ENCODE measurements at regions not wholly inside any gene's neighbourhood (a gene's known extent, or its start where the extent isn't known, plus 50 kb on each side); places are given as distances from the start of the nearest gene placed in this dataset.

GRCh38 chr20:12019715-12020114 lies 102.0 kb downstream of the BTBD3 start:
- H3K4me3 ChIP-seq (ENCODE audit: low read depth, low read length): no peak overlapping the region
- no peak for DNase-seq (ENCODE audit: low read depth)

- no peak overlapping the region for H3K4me3 ChIP-seq (ENCODE audit: low read depth, low read length)
- DNase-seq (ENCODE audit: low read depth): no peak
Observed at GRCh38 chr20:12020846-12021245, 103.2 kb downstream of the BTBD3 start.

GRCh38 chr20:12022126-12022525 lies 104.4 kb downstream of the BTBD3 start:
- H3K4me3 ChIP-seq (ENCODE audit: low read depth, low read length): no peak overlapping the region
- DNase-seq (ENCODE audit: low read depth): no peak

- DNase-seq (ENCODE audit: low read depth): no peak
- H3K4me3 ChIP-seq (ENCODE audit: low read depth, low read length): no peak overlapping the region
Observed at GRCh38 chr20:12023194-12023795, 105.6 kb downstream of the BTBD3 start.

DNA sequence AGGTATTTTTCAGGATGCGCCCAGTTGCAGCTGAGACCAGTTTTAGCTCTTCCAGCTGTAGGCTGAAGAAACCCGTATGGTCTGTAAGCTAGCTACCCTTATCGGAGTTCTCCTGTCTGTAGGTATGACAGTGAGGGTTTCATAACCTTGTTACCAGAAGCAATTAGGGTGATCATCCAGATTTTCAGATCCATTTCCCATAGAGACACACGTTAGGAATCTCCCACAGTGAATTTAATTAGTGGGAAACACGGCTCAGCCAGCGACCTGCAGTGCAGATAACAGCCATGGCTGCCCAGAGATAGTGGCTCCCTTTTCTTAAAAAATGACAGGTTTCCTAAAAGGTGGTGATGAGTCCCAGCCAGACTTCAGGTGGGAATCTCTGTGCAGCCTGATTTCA lies 111.1 kb downstream of the BTBD3 start:
- H3K4me3 ChIP-seq (ENCODE audit: low read depth, low read length): no peak overlapping the region
- DNase-seq (ENCODE audit: low read depth): no peak

DNA sequence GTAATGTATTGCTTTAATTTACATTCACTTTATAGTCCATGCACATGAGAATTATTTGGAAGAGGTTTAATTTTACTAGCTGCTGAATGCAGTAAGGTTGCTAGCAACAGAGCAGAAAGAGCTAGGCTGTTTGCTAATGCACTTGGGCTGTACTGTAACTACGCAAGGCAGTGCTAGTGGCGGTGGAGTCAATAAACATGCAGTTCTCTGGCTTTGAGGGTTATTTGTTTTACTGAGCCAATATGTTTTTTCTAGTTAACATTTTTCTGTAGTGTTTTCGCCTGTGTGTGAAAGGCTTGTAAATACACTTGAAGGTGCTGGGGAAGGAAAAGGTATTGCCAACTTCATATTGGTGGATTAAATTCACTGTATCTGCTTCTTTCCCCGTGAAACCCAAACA lies 112.8 kb downstream of the BTBD3 start:
- no peak overlapping the region for H3K4me3 ChIP-seq (ENCODE audit: low read depth, low read length)
- DNase-seq (ENCODE audit: low read depth): no peak

DNA sequence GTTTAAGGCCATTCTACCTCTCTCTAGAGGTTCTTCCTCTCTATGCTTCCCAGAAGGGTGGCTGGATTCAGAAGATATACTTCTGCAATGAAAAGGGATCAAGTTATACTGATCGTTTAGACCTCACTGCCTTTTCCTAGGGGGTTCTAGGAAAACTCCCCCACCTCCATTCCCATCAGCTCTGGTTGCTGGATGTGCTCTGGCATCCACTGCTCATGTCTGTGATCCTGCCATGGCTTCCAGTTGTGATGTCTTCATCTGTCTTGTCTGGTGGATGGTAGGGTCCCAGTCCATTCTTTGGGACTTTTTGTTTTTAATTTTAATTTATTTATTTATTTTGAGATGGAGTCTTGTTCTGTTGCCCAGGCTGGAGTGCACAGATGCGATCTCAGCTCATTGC lies 118.4 kb downstream of the BTBD3 start:
- no peak for DNase-seq (ENCODE audit: low read depth)
- no peak overlapping the region for H3K4me3 ChIP-seq (ENCODE audit: low read depth, low read length)

- H3K4me3 ChIP-seq (ENCODE audit: low read depth, low read length): no peak overlapping the region
- no peak for DNase-seq (ENCODE audit: low read depth)
Observed at GRCh38 chr20:12037521-12037920, 119.8 kb downstream of the BTBD3 start.

GRCh38 chr20:12040261-12040660 lies 122.6 kb downstream of the BTBD3 start:
- H3K4me3 ChIP-seq (ENCODE audit: low read depth, low read length): no peak overlapping the region
- no peak for DNase-seq (ENCODE audit: low read depth)

DNA sequence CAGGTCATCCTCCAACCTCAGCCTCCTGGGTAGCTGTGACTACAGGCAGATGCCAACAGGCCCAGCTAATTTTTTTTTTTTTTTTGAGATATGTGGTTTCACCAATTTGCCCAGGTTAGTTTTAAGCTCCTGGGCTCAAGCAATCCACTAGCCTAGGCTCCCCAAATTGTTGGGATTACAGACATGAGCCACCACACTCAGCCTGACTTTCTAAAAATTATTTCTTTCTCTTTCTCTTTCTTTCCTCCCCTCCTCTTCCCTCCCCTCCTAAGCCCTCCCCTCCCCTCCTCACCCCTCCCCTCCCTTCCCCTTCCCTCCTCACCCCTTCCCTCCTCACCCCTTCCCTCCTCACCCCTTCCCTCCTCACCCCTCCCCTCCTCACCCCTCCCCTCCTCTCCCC lies 127.3 kb downstream of the BTBD3 start:
- H3K4me3 ChIP-seq (ENCODE audit: low read depth, low read length): no peak overlapping the region
- DNase-seq (ENCODE audit: low read depth): no peak

DNA sequence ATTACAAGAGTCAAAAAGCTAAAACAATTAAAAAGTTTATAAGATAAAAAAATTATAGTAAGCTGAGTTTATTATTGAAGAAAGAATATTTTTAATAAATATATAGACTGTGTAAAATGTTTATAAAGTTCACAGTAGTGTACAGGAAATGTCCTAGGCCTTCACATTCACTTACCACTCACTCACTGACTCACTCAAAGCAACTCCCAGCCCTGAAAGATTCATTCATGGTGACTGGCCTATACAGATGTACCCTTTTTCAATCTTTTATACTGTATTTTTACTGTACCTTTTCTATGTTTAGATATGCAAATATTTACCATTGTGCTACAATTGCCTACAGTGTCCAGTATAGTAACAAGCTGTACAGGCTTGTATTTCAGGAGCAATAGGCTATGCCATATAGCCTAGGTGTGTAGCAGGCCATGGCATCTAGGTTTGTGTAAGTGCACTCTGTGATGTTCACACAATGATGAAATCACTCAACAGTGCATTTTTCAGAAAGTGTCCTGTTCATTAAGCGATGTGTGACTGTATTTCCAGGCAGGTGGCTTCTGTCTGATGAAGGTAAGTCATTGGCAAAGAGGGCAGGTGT lies 130.2 kb downstream of the BTBD3 start:
- DNase-seq (ENCODE audit: low read depth): peak; percentile 15
- no peak overlapping the region for H3K4me3 ChIP-seq (ENCODE audit: low read depth, low read length)

DNA sequence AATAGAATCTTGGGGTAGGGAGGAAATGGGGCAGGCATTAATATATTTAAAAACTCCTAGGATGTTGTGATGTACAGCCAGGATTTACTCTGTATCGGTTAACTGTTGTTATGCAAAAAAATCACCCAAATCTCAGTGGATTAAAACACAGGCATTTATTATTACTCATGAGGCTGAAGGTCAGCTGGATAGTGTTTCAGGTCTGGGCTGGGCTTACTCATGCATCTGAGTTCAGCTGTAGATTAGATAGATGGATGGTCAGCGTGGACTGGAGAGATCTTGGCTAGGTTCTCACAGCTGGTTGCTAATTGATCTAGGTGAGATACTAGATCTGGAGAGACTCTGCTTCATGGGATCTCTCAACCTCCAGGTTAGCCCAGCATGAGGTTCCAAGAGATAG lies 131.4 kb downstream of the BTBD3 start:
- H3K4me3 ChIP-seq (ENCODE audit: low read depth, low read length): no peak overlapping the region
- DNase-seq (ENCODE audit: low read depth): peak; percentile 25

- peak; percentile 43 for DNase-seq (ENCODE audit: low read depth)
- H3K4me3 ChIP-seq (ENCODE audit: low read depth, low read length): no peak overlapping the region
Observed at GRCh38 chr20:12051206-12052163, 133.8 kb downstream of the BTBD3 start.

- H3K4me3 ChIP-seq (ENCODE audit: low read depth, low read length): no peak overlapping the region
- DNase-seq (ENCODE audit: low read depth): no peak
Observed at GRCh38 chr20:12053353-12053752, 135.7 kb downstream of the BTBD3 start.

- H3K4me3 ChIP-seq (ENCODE audit: low read depth, low read length): no peak overlapping the region
- DNase-seq (ENCODE audit: low read depth): no peak
Observed at GRCh38 chr20:12054556-12054955, 136.9 kb downstream of the BTBD3 start.

DNA sequence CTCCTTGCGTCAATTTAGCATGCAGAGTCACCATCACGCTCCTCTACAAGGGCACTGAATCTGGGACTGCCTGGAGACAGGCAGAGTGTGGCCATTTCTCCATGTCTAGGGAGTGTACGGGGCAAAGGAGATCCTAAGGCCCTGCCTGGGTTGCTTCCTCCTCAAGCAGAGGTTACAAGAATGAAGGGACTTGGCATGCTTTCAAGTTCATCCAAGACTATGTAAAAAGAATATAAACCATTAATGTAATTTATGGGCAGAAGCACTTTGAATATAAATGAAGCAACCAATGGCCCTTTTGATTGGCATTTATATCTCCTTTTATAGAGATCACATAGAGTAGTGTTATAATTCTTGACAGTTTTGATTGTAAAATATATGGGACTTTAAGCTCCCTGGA lies 137.5 kb downstream of the BTBD3 start:
- no peak overlapping the region for H3K4me3 ChIP-seq (ENCODE audit: low read depth, low read length)

DNA sequence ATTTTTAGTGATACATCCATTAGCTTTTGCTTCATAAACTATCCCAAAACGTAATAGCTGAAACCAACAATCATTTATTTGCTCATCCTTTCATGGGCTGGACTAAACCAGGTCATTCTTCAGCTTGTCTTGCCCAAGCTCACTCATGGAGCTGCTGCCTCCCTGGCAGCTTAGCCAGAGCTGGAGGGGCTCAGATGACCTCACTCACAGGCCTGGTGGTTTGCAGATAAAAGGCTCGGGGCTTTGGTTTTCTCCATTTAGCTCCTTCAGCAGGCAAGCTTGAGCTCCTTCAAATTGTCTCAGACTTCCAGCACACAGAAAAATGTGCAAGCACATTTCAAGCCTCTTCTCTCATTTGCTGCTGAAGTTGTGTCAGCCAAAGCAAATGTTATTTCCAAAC lies 139.1 kb downstream of the BTBD3 start:
- no peak overlapping the region for H3K4me3 ChIP-seq (ENCODE audit: low read depth, low read length)
- no peak for DNase-seq (ENCODE audit: low read depth)

More for the DNA sequence above, 137.5 kb downstream of the BTBD3 start:
- DNase-seq (ENCODE audit: low read depth): no peak

GRCh38 chr20:12057778-12058177 lies 140.1 kb downstream of the BTBD3 start:
- no peak overlapping the region for H3K4me3 ChIP-seq (ENCODE audit: low read depth, low read length)
- DNase-seq (ENCODE audit: low read depth): no peak

- peak; percentile 24 for DNase-seq (ENCODE audit: low read depth)
- no peak overlapping the region for H3K4me3 ChIP-seq (ENCODE audit: low read depth, low read length)
Observed at GRCh38 chr20:12058216-12058615, 140.5 kb downstream of the BTBD3 start.

- peak; percentile 25 for DNase-seq (ENCODE audit: low read depth)
- no peak overlapping the region for H3K4me3 ChIP-seq (ENCODE audit: low read depth, low read length)
Observed at GRCh38 chr20:12061466-12061865, 143.8 kb downstream of the BTBD3 start.

All from skeletal muscle cell (primary cell).